Dermis microvascular lymphatic vessel endothelial cell (primary cell): ENCODE measurements at regions not wholly inside any gene's neighbourhood (a gene's known extent, or its start where the extent isn't known, plus 50 kb on each side); places are given as distances from the start of the nearest gene placed in this dataset.

Source experiments
- DNase-seq, 2 donors: peaks; one replicate each; pipeline versions ENCODE4 v3.0.0 to v3.0.0-alpha.2; 2010; ENCODE audit warnings: low read depth in 2 of 2

DNA sequence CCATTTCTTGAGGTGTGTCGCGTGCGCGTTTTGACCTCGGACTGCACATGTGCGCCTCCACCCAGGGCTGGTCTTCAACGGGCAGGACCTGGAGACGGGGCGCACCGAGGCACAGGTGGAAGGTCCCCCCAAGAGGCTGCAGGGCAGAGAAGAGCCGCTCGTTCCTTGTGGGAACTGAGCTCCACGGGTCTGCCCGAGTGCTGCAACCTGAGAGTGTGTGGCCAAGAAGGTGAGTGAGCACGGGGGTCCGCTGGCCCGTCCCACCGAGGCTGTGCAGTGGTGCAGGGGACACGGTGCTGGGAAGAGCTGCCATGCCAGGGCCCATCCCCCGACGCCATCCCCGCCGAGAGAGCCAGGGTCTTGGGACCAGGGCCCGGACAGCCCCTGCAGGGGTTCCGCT is 268.3 kb downstream of the GALR1 start:
- no peak for DNase-seq

DNA sequence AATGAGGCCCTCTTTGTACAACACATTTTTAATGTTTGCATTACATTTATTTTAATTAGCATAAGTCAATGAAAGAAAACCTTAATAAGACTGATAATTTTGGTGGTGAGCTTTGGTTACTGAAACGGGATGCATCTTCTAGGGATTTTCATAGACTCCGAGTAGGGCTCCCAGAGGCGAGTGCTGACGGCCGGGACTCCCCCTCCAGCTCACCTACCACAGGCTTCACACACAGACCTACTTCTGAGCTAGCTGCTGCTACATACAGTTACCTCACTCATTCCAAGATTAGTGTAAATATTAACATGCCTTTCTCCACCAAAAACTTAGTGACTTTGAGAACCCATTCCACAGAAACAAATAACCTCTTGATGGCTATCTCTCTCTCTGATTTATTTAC is 271.1 kb downstream of the GALR1 start:
- DNase-seq = no peak

DNA sequence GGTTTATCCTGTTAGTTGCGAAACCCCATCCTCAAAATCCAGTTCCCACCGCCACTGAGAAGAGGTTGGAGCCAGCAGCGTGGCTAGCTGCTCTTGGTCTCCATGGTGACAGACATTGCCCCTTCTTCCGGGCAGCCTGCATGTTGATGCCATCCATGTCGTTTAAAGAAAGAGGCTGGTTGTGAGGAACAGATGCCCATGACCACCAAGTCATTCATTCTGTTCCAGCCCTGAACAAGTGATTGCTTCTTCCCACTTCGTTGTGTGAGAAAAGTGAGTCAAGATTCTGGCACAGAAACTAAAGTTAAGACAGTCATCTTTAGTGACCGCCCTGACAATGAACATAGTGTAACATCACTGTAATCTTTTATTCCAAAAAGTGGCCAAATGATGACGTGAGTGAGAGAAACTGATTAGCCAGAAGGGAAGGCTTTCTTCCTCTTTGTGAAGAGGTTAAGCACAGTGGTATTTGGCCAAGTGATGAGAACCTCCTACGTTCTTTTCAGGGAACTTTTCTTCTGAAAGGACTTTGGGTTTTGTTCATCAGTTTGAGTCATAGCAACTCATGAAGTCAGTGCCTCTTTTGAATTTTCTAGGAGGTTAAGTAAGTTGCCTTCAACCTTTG is 272.5 kb downstream of the GALR1 start:
- DNase-seq = no peak

DNA sequence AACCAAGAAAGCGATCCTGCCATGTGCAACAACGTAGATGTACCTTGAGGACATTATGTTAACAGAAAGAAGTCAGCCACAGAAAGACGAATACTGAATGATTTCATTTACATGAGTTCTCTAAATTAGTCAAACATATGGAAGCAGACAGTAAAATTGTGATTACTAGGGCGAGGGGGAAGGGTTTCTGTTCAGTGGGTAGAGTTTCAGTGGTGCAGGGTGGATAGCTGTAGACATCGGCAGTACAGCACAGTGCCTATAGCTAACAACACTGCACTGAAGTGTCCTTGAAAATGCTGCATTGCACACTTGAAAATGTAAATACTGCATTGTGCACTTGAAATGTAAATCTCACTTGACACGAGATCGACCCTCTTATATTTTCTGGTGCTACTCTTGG is 275.3 kb downstream of the GALR1 start:
- no peak for DNase-seq

DNA sequence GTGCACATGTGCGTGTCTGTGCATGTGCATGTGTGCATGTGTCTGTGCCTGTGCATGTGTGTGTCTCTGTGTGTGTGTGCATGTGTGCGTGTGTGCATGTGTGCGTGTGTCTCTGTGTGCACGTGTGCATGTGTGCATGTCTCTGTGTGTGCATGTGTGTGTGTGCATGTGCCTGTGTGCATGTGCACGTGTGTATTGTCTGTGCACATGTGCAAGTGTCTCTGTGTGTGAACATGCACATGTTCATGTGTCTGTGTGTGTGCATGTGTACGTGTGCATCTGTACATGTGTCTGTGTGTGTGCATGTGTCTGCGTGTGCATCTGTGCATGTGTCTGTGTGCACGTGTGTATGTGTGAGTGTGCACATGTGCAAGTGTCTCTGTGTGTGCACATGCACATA is 277.3 kb downstream of the GALR1 start:
- no peak for DNase-seq

DNA sequence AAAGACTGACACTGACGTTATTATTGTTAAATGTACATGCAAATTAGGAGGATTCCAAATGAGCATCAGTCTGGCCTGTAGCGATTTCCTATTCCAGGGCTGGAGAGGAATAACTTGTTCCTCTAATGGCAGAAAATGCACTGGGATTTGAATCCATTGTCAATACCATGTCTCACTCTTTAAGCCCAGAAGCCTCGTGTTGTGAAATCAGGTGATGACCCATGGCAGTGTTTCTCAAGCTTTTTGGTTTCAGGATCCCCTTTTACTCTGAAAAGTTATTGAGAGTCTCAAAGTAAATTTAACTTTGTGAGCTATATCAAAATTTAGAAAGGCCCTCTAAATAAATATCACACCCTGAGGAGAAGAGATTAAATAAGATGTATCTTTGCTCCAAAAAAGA is 279.2 kb downstream of the GALR1 start:
- no peak for DNase-seq

DNA sequence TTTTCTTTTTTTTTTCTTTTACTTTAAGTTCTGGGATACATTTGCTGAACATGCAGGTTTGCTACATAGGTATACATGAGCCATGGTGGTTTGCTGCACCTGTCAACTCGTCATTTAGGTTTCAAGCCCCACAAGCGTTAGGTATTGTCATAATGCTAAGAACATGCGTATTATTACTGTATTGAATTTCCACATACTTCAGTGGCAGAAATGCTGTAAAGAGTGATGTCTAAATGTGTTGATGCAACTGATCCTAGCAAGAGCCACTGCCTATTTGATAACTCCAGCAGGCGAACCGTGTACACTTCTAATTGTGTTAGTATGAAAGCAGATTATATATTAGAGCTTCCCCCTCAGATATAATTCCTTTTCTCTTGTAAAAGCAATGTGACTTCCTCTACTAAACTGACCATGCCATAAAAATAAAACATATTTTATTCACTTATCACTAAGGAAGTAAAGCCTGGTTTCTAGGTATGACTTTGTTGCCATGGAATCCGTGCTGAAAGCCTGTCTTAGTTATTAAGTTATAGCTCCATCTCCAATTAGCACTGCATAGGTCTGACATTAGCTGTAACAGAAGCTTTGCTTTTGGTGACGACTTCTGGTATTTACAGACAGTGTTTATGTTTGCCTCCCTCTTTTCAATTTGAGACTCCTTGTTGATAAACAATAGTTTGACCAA is 280.0 kb downstream of the GALR1 start:
- no peak for DNase-seq

DNA sequence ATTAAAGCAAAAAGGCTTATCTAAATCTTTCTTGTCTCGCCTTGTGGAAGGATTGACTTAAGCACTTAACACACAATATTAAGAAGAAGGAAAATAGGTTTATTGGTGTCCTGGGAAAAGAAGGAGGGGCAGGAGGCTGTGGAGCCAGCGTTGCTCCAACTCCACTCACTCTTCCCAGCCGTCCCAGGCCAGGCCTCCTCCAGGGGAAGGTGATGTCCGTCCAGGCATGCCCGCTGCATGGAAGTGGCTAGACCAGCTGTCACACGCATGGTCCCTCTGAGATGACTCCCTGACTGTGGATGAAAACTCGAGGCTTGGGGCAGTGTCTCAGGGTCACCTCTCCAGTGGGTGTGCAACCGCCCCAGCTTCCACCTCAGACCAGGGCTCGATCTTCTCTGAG is 281.1 kb downstream of the GALR1 start:
- DNase-seq = no peak

DNA sequence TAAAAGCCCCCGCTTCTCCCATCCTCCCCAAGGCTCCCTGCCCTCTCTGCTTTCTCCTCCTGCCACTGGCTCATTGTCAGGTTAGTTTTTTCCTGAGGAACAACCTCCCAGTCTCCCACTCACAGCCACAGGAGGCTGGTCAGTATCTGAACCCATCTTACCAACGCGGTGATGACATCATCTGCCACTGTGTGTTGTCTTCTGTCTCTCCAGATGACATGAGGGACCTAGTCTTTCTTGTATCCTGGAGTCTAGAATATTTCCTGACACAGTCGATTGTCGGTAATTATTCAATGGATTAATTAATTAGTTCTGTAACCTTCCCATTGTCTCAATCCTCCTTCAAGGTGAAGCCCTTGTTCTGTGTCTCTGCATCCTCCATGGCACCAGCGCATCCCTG is 290.2 kb downstream of the GALR1 start:
- DNase-seq = no peak

DNA sequence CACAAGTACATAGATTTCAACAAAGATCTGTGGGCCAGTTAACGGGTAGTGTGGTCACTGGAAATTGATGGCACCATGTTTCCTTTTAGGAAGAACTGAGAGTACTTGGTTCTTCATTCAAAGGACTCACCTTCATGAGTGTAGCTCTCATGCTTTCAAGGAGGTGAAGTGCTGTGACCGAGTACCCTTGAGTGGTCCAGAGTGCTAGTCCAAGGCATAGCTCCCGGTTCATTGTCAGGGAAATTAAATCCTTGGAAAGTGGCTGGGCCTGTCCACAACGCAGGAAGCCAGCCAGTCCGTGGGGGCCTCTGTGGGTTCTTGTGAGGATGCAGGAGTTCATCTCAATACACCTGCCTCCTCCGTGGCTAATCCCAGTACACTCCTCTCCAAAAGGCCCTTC is 295.1 kb downstream of the GALR1 start:
- no peak for DNase-seq

DNA sequence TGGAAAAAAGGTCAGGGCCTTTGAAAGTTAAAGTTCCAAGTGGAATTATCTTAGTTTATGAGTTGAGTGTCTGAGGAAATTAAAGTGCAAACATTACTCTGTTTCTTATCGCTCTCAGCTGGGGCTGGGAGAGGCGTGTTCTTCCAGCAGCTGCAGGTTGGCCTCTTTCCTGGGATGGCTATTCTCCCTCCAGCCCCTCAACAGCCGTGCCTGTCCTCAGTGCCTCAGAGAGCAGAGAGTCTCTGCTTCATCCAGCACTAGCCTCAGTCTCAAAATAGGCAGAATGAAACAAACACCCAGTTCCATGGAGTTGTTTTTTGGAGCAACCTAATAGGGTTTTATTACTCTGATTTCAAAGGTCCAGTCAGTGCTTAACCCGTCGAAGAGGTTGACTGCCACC is 298.1 kb downstream of the GALR1 start:
- no peak for DNase-seq

DNA sequence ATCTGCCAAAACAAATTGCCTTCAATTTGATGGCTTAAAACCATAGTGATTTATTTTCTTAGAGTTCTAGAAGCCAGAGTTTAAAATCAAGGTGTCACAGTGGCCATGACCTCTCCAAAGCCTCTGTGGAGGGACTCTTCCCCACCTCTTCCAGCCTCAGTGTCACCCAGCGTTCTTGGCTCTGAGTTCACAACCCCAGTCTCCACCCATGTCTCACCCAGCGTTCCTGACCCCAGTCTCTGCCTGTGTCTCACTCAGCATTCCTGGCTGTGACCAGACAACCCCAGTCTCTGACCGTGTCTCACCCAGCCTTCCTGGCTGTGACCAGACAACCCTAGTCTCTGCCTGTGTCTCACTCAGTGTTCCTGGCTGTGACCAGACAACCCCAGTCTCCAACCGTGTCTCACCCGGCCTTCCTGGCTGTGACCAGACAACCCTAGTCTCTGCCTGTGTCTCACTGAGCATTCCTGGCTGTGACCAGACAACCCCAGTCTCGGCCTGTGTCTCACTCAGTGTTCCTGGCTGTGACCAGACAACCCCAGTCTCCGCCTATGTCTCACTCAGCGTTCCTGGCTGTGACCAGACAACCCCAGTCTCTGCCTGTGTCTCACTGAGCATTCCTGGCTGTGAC is 299.3 kb downstream of the GALR1 start:
- DNase-seq = no peak

DNA sequence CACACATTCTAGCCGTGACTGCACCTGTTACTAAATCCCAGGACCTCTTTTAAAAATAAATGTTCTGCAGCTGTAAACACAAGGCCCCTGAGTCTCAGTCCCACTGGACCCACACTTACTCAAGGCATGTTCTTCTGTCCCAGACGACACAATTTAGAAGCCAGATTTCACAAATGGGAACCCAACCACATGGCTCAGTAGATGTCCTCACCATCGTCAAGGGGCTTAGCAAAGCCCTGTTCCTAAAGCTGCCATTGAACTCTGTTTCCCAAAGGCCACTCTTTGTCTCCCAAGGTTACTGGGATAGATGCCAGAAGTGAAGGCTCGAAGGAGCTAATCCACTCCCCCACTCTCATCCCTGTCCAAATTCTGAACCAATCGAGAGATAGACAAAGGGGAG is 301.0 kb downstream of the GALR1 start:
- no peak for DNase-seq

DNA sequence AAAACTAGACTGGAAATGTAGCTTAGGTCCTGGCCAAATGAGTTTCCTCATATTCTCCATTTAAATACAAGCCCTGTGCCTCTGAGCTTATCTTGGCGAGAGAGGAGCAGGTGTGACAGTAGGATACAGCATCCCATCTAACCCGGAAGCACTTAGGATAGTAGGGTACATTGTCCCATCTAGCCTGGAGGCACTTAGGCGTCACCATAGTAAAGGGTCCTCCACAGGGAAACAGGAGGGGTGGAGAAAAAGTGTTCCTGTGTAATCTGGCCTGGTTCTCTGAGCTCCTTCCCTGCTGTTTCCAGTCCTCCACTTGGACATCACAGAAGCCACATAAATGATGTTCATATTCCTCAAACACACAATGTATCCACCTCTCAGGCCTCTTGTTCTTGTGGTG is 301.4 kb downstream of the GALR1 start:
- DNase-seq = no peak

DNA sequence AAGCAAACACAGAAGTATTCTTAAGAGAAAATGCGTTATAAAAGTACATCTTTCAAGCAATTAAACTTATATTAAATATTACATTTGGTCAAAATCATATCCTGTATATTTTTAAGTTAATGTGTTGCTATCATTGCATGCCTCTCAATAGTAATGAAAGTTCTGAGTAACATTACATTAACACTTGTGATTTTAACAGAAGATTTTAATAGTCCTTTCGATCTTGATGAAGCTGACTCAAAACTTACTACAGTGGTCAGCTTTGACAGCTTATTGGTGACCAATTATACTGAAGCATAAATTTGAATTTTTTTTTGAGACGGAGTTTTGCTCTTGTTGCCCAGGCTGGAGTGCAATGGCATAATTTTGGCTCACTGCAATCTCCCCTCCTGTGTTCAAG is 303.3 kb downstream of the GALR1 start:
- no peak for DNase-seq

DNA sequence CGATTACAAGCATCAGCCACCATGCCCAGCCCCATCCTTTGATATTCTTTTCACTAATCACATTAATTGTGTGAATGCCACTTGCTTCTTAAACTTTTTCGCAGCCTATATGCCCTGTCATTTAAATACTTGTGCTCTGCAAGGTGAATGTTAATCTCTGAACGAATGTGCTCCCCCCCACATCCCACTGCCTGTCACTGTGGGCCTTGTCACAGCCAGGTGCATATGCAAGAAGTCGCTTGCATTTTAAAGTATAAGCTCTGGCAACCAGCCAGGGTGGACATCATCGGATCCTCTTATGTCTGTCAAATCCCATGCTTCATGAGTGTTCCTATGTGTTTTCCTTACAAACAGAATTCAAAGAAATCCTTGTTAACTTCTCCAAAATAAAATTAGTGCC is 304.4 kb downstream of the GALR1 start:
- no peak for DNase-seq

DNA sequence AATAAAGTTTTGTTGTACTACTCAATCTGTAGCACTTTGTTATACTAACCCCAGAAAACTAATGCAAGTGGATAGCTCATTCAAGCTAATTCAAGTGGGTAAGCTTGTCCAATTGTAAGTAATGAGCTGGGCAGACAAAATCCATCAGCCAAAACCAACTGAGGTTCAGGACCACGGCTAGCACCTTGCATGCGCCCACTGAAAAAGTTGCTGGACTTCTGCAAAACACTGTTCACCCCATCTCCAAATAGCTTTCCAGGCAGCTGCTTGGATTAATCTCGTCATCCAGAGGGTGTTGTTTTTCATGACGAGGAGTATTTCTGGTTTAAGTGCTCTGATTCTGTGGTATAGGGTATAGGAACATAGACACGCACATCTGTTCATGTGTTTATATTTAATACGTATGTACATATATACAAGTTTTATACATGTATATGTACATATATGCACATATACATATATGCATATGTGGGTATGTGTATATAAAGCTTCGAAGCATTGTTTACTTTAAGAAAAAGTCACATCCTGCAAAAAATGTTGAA is 307.5 kb downstream of the GALR1 start:
- DNase-seq = no peak

DNA sequence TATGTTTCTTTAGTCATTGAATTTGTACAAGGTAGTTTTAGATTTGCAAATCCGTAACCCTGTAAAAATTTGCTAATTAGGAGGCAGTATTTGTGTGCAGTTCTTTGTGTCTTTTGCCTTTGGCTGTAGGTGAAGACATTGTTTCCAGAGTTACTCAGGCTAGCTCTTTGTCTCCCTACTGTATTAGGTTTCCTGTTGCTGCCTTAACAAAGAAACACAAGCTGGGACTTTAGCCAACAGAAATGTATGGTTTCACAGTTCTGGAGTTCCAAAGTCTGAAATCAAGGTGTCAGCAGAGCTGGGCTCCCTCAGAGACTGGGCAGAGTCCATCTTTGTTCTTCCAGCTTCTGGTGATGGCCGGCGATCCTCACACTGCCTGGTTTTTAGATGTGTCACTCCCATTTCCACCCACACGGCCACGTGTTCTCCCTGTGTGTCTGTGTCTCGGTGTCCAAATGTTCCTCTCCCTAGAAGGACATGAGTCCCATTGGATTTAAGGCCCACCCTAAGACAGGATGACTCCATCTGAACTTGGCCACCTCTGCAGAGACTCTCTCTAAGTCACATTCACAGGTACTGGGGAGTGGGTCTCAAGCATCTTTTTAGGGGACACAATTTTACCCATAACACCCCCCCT is 309.7 kb downstream of the GALR1 start:
- no peak for DNase-seq

DNA sequence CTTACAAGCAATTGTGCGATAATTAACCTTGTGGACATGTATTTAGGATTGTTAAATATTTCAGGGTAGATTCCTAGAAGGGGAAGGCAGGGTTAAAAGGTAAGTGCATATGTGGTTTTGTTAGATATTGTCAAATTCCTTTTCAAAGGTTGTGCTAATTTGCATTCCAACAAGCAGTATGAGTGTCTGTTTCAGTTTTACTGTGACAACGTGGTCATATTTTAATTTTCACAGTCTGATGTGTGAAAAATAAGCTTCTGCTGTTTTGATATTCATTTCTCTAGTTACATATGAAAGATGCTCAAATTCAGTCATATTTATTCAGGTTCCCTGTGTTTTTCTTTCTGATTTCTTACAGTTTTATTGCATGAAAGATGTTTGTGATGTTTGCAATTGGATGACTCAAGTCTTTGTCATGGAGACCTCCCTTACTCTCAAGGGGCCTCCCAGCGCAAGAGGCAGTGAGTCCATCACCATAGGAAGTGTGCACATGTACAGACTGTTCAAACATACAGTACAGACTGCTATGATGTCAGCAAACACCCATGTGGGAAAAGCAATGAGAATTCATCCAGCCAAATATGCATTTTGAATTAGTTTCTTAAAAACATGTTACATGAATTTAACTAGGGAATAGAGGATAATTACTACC is 310.8 kb downstream of the GALR1 start:
- no peak for DNase-seq

DNA sequence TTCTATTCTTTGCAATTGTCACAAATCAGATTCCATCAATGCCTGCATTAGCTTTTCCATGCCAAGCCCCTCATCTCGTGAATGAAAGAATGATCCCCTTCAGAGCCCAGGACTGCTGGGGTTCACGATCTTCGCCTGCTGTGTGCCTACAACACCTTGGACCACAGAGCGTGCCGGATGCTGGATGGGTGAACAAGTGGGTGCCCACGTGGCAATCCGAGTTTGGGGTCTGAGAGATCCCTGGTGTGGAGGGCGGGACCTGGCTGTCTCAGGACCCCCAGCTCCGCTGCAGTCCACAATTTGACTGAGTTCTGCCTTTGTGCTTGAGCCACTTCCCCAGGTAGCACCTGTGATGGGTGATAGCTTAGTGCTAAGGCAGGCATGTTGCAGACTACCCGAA is 317.0 kb downstream of the GALR1 start:
- no peak for DNase-seq

DNA sequence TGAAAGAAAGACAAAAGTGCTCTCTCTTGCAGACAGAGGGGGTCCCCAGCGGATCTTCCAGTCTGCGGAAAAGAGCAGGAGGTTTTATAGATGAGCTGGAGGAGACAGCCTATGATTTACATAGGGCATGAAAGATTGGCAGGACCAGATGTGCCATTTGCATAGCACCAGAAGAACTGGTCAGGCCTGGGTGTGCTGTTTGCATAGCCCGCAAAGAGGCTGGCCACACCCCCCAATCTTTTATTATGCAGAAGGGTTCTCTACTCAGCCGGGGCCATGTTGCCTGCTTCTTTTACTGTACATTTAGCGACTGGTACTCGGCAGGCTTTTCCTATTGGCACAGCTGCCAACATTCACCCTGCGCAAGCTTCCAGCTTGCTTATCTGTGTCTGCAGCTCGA is 317.6 kb downstream of the GALR1 start:
- no peak for DNase-seq

DNA sequence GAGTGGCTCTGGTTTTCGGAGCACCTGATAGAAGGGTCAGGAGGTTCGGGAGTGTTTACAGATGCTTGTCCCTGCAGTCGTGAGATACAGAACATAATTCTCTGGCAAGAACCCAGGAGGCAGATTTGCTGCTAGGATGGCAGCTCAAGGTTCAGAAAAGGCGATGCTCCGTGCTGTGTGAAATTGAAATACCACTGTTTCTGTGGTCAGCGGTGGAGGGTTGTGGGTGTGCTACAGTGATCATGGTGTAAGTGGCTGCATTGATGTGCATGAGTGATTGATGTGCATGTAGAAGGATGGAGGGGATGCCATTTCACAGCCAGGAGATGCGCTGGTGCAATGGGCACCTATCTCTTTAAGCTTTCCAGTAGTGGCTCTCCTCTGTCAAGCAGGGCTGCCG is 322.1 kb downstream of the GALR1 start:
- DNase-seq = no peak
